Duodenal mucosa (tissue), 2 donors: ENCODE measurements at regions not wholly inside any gene's neighbourhood (a gene's known extent, or its start where the extent isn't known, plus 50 kb on each side); places are given as distances from the start of the nearest gene placed in this dataset.
"Not testable (repeated sequence)": the region's sequence is repeated elsewhere in the genome, so short reads cannot be mapped to it uniquely, and the experiment has no call there.

Experiments
- H3K27ac ChIP-seq: one replicate; pipeline ENCODE4 v1.7.0; 2013; ENCODE audit warnings: low read depth, low read length
- H3K27me3 ChIP-seq, 2 donors: one replicate each; pipeline ENCODE4 v1.7.0; 2013; ENCODE audit warnings: low read length in 2 of 2, control low read depth in 1 of 2; ENCODE audit not compliant: insufficient read depth in 2 of 2, control insufficient read depth in 1 of 2
- H3K36me3 ChIP-seq, 2 donors: one replicate each; pipeline ENCODE4 v1.7.0; 2013; ENCODE audit warnings: low read length in 2 of 2, control low read depth in 1 of 2; ENCODE audit not compliant: insufficient read depth in 2 of 2, control insufficient read depth in 1 of 2
- H3K4me1 ChIP-seq, 2 donors: one replicate each; pipeline ENCODE4 v1.7.0; 2013; ENCODE audit warnings: low read length in 2 of 2, control low read depth in 1 of 2; ENCODE audit not compliant: insufficient read depth in 2 of 2, control insufficient read depth in 1 of 2
- H3K4me3 ChIP-seq, 2 donors: one replicate each; pipeline ENCODE4 v1.7.0; 2013; ENCODE audit warnings: low read length in 2 of 2, low read depth in 1 of 2
- H3K9ac ChIP-seq, 2 donors: one replicate each; pipeline ENCODE4 v1.7.0; 2013; ENCODE audit warnings: low read length in 2 of 2, low read depth in 1 of 2
- H3K9me3 ChIP-seq, 2 donors: one replicate each; pipeline ENCODE4 v1.7.0; 2013; ENCODE audit warnings: low read length in 2 of 2, control low read depth in 1 of 2; ENCODE audit not compliant: control insufficient read depth in 1 of 2

DNA sequence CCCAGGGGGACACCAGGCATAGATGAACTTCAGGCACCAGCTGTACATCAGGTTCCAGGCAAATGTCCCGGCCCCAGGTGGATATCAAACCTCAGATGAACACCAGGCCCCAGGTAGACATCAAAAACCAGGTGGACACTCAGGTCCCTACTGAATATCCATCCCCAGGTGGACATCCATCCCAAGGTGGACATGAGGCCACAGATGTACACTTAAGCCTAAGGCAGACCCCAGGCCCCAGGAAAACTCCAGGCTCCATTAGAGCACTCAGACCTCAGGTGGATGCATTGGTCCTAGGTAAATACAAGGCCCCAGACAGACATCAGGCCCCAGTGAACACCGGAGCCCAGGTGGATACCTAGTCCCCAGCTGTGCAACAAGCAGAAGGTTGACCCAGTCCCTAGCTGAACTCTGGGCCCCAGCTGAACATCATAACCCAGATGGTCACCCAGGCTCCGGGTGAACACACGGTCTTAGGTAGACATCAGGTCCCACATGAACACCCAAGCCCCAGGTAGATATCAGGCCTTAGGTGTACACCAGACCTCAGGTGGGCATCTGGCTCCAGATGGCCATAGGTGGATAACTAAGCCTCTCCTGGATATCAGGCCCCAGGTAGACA, 1484.3 kb upstream of the TPTE start:
- not testable (repeated sequence) for H3K27ac ChIP-seq, H3K36me3 ChIP-seq, H3K4me3 ChIP-seq, H3K9ac ChIP-seq, H3K9me3 ChIP-seq, H3K27me3 ChIP-seq, H3K4me1 ChIP-seq

DNA sequence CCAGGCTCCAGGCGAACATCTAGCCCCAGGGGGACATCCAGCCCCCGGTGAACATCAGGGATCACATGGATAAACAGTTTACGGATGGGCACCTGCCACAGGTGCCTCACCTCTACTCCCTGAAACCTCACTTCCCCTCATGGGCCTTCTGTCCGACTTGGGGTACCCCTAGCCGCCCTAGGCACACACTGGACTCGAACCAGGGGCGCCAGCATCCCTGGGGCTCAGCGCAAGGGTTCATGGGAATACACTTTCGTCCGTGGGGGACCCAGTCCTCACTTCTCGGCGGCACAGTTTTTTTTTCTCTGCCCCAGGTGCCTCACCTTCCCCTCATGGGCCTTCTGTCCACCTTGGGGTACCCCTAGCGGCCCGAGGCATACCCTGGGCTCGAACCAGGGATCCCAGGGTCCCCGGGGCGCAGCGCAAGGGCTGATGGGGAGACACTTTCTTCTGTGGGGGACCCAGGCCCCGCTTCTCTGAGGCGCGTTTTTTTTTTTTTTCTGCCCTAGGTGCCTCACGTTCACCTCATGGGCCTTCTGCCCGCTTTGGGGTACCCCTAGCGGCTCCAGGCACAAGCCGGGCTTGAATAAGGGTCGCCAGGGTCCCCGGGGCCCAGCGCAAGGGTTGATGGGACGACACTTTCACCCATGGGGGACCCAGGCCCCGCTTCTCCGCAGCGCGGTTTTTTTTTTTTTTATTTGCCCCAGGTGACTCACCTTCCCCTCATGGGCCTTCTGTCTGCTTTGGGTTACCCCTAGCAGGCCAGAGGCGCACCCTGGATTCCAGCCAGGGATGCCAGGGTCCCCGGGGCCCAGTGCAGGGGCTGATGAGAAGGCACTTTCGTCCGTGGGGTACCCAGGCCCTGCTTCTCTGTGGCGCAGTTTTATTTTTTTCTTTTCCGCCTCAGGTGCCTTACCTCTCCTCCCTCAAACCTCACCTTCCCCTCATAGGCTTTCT, 1483.5 kb upstream of the TPTE start:
- H3K9ac ChIP-seq, H3K4me3 ChIP-seq, H3K9me3 ChIP-seq, H3K36me3 ChIP-seq, H3K27me3 ChIP-seq, H3K4me1 ChIP-seq, H3K27ac ChIP-seq: not testable (repeated sequence)

DNA sequence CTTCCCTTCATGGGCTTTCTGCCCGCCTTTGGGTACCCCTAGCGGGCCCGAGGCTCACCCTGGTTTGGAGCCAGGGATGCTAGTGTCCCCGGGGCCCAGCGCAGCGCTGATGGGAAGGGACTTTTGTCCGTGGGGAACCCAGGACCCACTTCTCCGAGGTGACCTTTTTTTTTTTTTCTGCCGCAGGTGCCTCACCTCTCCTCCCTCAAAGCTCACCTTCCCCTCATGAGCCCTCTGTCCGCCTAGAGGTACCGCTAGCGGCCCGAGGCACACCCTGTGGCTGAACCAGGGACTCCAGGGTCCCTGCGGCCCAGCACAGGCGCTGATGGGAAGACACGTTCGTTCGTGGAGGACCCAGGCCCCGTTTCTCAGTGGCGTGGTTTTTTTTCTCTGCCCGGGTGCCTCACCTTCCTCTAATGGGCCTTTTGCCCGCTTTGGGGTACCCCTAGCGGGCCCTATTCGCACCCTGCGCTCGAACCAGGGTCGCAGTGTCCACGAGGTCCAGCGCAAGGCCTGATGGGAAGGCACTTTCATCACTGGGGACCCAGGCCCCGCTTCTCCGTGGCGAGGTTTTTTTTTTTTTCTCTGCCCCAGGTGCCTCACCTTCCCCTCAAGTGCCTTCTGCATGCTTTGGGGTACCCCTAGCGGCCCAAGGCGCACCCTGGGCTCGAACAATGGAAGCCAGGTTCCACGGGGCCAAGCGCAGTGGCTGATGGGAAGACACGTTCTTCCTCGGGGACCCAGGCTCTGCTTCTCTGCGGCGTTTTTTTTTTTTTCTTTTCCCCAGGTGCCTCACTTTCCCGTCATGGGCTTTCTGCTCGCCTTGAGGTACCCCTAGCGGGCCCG, 1481.6 kb upstream of the TPTE start:
- not testable (repeated sequence) for H3K9ac ChIP-seq, H3K27ac ChIP-seq, H3K27me3 ChIP-seq, H3K36me3 ChIP-seq, H3K4me1 ChIP-seq, H3K9me3 ChIP-seq, H3K4me3 ChIP-seq

DNA sequence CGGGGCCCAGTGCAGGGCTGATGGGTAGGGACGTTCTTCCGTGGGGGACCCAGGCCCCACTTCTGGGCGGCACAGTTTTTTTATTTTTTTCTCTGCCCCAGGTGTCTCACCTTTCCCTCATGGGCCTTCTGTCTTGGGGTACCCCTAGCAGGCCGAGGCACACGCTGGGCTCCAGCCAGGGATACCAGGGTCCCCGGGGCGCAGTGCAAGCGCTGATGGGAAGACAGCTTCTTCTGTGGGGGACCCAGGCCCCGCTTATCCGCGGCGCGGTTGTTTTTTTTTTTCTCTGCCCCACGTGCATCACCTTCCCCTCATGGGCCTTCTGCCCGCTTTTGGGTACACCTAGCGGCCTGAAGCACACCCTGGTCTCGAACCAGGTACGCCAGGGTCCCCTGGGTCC, 1481.0 kb upstream of the TPTE start:
- H3K9ac ChIP-seq, H3K27me3 ChIP-seq, H3K4me1 ChIP-seq, H3K27ac ChIP-seq, H3K4me3 ChIP-seq, H3K36me3 ChIP-seq, H3K9me3 ChIP-seq: not testable (repeated sequence)

DNA sequence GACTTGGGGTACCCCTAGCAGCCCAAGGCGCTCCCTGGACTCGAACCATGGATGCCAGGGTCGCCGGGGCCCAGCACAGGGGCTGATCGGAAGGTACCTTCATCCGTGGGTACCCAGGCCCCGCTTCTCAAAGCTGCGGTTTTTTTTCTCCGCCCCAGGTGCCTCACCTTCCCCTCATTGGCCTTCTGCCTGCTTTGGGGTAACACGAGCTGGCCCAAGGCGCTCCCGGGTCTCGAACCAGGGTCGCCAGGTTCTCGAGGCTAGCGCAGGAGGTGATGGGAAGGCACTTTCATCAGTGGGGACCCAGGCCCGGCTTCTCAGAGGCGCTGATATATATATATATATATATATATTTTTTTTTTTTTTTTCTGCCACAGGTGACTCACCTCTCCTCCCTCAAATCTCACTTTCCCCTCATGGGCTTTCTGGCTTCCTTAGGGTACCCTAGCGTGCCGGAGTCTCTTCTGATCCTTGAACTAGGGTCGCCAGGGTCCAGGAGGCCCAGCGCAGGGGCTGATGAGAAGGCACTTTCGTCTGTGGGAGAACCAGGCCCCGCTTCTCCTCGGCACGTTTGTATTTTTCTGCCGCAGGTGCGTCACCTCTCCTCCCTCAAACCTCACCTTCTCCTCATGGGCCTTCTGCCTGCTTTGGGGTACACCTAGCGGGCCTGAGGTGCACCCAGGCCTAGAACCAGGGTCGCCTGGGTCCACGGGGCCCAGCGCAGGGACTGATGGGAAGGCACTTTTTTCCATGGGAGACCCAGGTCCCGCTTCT, 1480.0 kb upstream of the TPTE start:
- H3K27me3 ChIP-seq, H3K9me3 ChIP-seq, H3K27ac ChIP-seq, H3K9ac ChIP-seq, H3K36me3 ChIP-seq, H3K4me1 ChIP-seq, H3K4me3 ChIP-seq: not testable (repeated sequence)

DNA sequence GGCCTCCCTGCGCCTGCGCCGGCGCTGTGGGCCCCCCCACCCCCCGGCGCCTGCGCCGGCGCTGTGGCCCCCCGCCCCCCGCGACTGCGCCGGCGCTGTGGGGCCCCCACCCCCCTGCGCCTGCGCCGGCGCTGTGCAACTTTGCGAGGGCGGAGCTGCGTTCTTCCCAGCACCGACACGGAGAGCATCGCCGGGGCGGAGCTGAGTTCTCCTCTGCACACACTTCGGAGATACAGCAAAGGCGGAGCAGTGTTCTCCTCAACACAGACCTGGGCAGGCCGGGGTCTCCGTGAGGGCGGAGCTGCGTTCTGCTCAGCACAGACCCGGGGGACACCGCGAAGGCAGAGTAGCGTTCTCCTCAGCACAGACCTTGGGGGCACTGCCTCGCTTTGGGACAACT, 1478.3 kb upstream of the TPTE start:
- not testable (repeated sequence) for H3K27ac ChIP-seq, H3K36me3 ChIP-seq, H3K4me1 ChIP-seq, H3K9me3 ChIP-seq, H3K4me3 ChIP-seq, H3K9ac ChIP-seq, H3K27me3 ChIP-seq

DNA sequence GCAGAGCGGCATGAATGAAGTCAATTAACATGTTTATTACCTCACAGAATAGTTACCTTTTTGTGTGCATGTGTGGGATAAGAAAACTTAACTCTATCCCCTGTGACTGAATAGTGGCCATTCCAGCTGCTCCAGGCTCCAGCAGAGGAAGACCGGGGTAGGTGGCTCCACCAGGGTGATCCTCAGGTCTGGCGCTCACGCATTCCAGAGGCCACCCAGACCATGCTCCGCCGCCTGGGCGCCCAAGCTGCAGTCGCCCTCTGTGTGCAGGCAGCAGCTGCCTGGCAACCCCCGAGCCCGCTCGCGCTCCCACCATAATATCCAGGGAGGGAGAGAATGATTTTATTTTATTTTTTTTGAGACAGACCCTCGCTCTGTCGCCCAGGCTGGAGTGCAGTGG, 1474.5 kb upstream of the TPTE start:
- not testable (repeated sequence) for H3K36me3 ChIP-seq, H3K4me1 ChIP-seq, H3K9ac ChIP-seq, H3K27ac ChIP-seq, H3K9me3 ChIP-seq, H3K27me3 ChIP-seq, H3K4me3 ChIP-seq

DNA sequence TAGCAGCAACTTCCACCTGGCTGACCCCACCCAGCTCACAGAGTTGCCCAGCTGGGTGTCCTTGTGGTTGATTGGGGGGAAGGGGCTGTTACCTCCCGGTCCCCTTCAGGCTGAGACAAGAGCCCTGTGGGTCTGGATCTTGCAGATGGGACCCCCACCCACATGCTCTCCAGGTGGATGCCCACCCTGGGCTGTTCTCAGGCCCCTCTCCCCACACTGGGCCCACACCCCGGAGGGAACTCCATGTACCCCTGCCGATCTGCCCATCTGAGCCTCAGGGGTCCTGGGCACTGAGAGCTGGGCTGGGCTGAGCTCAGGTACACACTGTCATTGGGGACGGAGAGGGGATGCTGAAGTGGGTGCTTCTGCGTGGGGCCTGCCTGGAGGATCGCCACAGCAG, 1453.9 kb upstream of the TPTE start:
- not testable (repeated sequence) for H3K9ac ChIP-seq, H3K36me3 ChIP-seq, H3K27ac ChIP-seq, H3K4me1 ChIP-seq, H3K4me3 ChIP-seq, H3K9me3 ChIP-seq, H3K27me3 ChIP-seq

DNA sequence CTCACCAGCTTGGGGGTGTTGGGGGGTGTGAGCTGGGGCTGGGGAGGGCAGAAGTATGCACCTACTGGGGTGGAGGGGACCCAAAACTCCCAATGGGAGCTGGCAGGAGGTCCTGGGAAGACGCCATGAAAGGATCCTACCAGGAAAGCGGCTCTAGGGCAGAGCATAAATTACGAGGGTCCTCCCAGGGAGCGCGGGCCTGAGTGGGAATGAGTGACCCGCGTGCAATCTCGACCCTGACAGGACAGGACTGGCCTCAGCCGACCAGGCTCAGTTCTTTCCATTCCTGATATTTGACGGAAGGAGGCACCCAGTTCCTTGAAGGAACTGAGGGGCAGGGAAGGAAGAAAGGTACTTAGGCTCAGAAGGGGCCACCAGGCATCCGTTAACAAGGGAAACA, 1452.8 kb upstream of the TPTE start:
- not testable (repeated sequence) for H3K9me3 ChIP-seq, H3K27me3 ChIP-seq, H3K4me1 ChIP-seq, H3K9ac ChIP-seq, H3K36me3 ChIP-seq, H3K4me3 ChIP-seq, H3K27ac ChIP-seq

DNA sequence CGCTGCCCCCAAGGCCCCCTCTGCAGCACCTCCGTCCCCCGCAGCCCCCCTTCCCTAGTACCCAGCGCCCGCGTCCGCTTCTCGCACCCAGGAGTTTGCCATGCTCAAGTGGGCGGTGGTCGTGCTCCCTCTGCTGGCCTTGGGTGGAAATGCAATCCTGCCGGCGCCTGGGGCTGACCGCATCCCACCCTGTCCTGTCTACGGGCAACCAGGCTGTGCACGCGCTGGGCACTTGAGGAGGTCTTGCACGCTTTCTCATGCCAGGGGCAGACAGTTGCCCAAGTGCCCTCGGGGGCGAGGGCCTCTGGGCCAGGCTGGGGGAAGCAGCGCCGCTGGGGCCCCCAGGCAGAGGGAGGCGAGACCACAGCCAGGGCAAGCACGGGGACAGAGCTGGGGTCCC, 1450.7 kb upstream of the TPTE start:
- not testable (repeated sequence) for H3K9me3 ChIP-seq, H3K4me1 ChIP-seq, H3K27ac ChIP-seq, H3K27me3 ChIP-seq, H3K36me3 ChIP-seq, H3K4me3 ChIP-seq, H3K9ac ChIP-seq
